ENCODE measurements at regions not wholly inside any gene's neighbourhood (a gene's known extent, or its start where the extent isn't known, plus 50 kb on each side); places are given as distances from the start of the nearest gene placed in this dataset.

DNA sequence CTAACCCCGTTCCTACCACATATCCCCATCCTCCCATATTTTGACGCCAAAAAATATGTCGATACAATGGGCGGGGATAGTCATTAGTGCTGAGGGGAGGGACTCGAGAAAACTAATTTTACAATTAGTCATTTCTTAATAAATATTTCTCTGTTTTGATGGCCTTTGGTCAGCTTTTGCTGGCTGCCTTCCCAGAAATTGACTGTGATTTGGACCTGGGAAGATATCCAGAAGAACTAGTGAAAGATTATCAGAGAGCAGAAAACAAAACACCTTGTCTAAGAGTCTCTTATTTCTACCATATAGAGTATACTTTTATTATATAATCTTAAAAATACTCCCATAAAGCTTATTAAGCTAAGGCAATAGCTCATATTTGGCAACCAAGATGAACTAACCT is 247.6 kb downstream of the MRPL39 start:
- TF ChIP-seq, protein P1, sequence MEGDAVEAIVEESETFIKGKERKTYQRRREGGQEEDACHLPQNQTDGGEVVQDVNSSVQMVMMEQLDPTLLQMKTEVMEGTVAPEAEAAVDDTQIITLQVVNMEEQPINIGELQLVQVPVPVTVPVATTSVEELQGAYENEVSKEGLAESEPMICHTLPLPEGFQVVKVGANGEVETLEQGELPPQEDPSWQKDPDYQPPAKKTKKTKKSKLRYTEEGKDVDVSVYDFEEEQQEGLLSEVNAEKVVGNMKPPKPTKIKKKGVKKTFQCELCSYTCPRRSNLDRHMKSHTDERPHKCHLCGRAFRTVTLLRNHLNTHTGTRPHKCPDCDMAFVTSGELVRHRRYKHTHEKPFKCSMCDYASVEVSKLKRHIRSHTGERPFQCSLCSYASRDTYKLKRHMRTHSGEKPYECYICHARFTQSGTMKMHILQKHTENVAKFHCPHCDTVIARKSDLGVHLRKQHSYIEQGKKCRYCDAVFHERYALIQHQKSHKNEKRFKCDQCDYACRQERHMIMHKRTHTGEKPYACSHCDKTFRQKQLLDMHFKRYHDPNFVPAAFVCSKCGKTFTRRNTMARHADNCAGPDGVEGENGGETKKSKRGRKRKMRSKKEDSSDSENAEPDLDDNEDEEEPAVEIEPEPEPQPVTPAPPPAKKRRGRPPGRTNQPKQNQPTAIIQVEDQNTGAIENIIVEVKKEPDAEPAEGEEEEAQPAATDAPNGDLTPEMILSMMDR (IDR thresholded peaks at IDR 0.05; ENCODE audit: borderline replicate concordance, extremely low read depth, low read length, poor library complexity, severe bottlenecking) = no peak
- no peak for TF ChIP-seq EZH2 (IDR thresholded peaks at IDR 0.05; ENCODE audit: borderline replicate concordance, low read depth, low read length, severe bottlenecking)

Measured in DND-41 (cell line).